ENCODE measurements at regions not wholly inside any gene's neighbourhood (a gene's known extent, or its start where the extent isn't known, plus 50 kb on each side); places are given as distances from the start of the nearest gene placed in this dataset.

- Histone ChIP-seq H3K27me3 (replicated peaks in 1 of 4; ENCODE audit: control extremely low read depth in 1 of 4, control insufficient read depth in 3 of 4, insufficient read depth in 4 of 4, low read length in 3 of 4) (no peaks in the 10 kb centered on the region), H3K9me3 (ENCODE audit: control extremely low read depth in 1 of 3, control insufficient read depth in 2 of 3, insufficient read depth in 1 of 3, low read length in 2 of 3) (no peaks in the 10 kb centered on the region), H2AFZ (ENCODE audit: insufficient read depth, low read depth, low read length, poor library complexity, severe bottlenecking) (no peak overlapping the region), H3K4me3 (ENCODE audit: control extremely low read depth in 1 of 5, extremely low read depth in 1 of 5, insufficient read depth in 1 of 5, low read depth in 2 of 5, low read length in 4 of 5) (no peak overlapping the region), H3K27ac (ENCODE audit: low read length in 2 of 2) (no peak overlapping the region), H3K79me2 (ENCODE audit: control insufficient read depth, insufficient read depth, low read length) (no peaks in the 10 kb centered on the region), H3K4me1 (ENCODE audit: control insufficient read depth in 2 of 2, insufficient read depth in 2 of 2, low read length in 2 of 2) (no peaks in the 10 kb centered on the region), H3K9ac (ENCODE audit: low read length) (no peak overlapping the region), H4K20me1 (ENCODE audit: control insufficient read depth, insufficient read depth, low read length, poor library complexity, severe bottlenecking) (no peaks in the 10 kb centered on the region), H3K36me3 (replicated peaks in 1 of 2; ENCODE audit: control extremely low read depth in 1 of 2, control insufficient read depth in 1 of 2, extremely low read depth in 1 of 2, insufficient read depth in 2 of 2, low read length in 1 of 2) (no peaks in the 10 kb centered on the region), H3K4me2 (replicated peaks; ENCODE audit: low read depth, low read length, poor library complexity, severe bottlenecking) (no peak overlapping the region)
- Mint-ChIP-seq H3K4me1 (no peaks in the 10 kb centered on the region), H3K27me3 (peaks cover 12% of the 10 kb centered on the region), H3K27ac (no peak overlapping the region), H3K4me3 (no peak overlapping the region), H3K9me3 (ENCODE audit: insufficient read depth) (peaks cover 7% of the 10 kb centered on the region)
- DNase-seq (no peak), ATAC-seq (ENCODE audit: low read depth) (no peak)
- no CpG with 5 or more reads among the region's 2 CpGs for WGBS (ENCODE audit: insufficient coverage)
- TF ChIP-seq CTCF (IDR thresholded peaks at IDR 0.05) (no peak), EZH2 (IDR thresholded peaks at IDR 0.05; ENCODE audit: borderline replicate concordance, insufficient read depth, low read depth, low read length, poor library complexity, severe bottlenecking) (no peak)
- CTCF ChIA-PET, result no interaction called here
- POLR2A ChIA-PET, result no interaction called here
- intact Hi-C loops (cut with micrococcal nuclease), result no loop called here
Observed at GRCh38 chr14:53875324-53875897, 81.2 kb downstream of the BMP4 start.

GRCh38 chr14:53874704-53875103, 81.9 kb downstream of the BMP4 start:
- intact Hi-C loops (cut with micrococcal nuclease), result no loop called here
- no peak overlapping the region for H3K4me2 ChIP-seq (replicated peaks; ENCODE audit: low read depth, low read length, poor library complexity, severe bottlenecking)
- peaks cover 7% of the 10 kb centered on the region for H3K9me3 Mint-ChIP-seq (ENCODE audit: insufficient read depth)
- no peaks in the 10 kb centered on the region for H3K27me3 ChIP-seq (replicated peaks in 1 of 4; ENCODE audit: control extremely low read depth in 1 of 4, control insufficient read depth in 3 of 4, insufficient read depth in 4 of 4, low read length in 3 of 4)
- TF ChIP-seq CTCF (IDR thresholded peaks at IDR 0.05) (no peak), EZH2 (IDR thresholded peaks at IDR 0.05; ENCODE audit: borderline replicate concordance, insufficient read depth, low read depth, low read length, poor library complexity, severe bottlenecking) (no peak)
- no peak overlapping the region for H2AFZ ChIP-seq (ENCODE audit: insufficient read depth, low read depth, low read length, poor library complexity, severe bottlenecking)
- no peaks in the 10 kb centered on the region for H4K20me1 ChIP-seq (ENCODE audit: control insufficient read depth, insufficient read depth, low read length, poor library complexity, severe bottlenecking)
- no peak overlapping the region for H3K27ac Mint-ChIP-seq
- DNase-seq (no peak), ATAC-seq (ENCODE audit: low read depth) (no peak)
- H3K9ac ChIP-seq (ENCODE audit: low read length), result no peak overlapping the region
- CTCF ChIA-PET, result no interaction called here
- H3K4me1 ChIP-seq (ENCODE audit: control insufficient read depth in 2 of 2, insufficient read depth in 2 of 2, low read length in 2 of 2), result no peaks in the 10 kb centered on the region
- no peaks in the 10 kb centered on the region for H3K4me1 Mint-ChIP-seq
- no peaks in the 10 kb centered on the region for H3K9me3 ChIP-seq (ENCODE audit: control extremely low read depth in 1 of 3, control insufficient read depth in 2 of 3, insufficient read depth in 1 of 3, low read length in 2 of 3)
- H3K27ac ChIP-seq (ENCODE audit: low read length in 2 of 2), result no peak overlapping the region
- H3K4me3 Mint-ChIP-seq, result no peak overlapping the region
- POLR2A ChIA-PET, result no interaction called here
- no peaks in the 10 kb centered on the region for H3K36me3 ChIP-seq (replicated peaks in 1 of 2; ENCODE audit: control extremely low read depth in 1 of 2, control insufficient read depth in 1 of 2, extremely low read depth in 1 of 2, insufficient read depth in 2 of 2, low read length in 1 of 2)
- H3K27me3 Mint-ChIP-seq, result peaks cover 12% of the 10 kb centered on the region
- WGBS (ENCODE audit: insufficient coverage), result 73% methylated on average over 3 of the region's 3 CpGs
- no peak overlapping the region for H3K4me3 ChIP-seq (ENCODE audit: control extremely low read depth in 1 of 5, extremely low read depth in 1 of 5, insufficient read depth in 1 of 5, low read depth in 2 of 5, low read length in 4 of 5)
- H3K79me2 ChIP-seq (ENCODE audit: control insufficient read depth, insufficient read depth, low read length), result no peaks in the 10 kb centered on the region

Data from B cell (primary cell).